GM18951 (cell line): ENCODE measurements at regions not wholly inside any gene's neighbourhood (a gene's known extent, or its start where the extent isn't known, plus 50 kb on each side); places are given as distances from the start of the nearest gene placed in this dataset.

Experiments used
- POLR2A ChIP-seq: IDR thresholded peaks from 4 replicates; pipeline ENCODE4 v1.6.1; 2011; ENCODE audit warnings: mild to moderate bottlenecking; ENCODE audit not compliant: insufficient read length, insufficient read depth; ENCODE audit errors: extremely low read depth
- in situ Hi-C: fragments of 300-500 bp; cut with MboI; formaldehyde crosslinking; loops from one replicate; pipeline ENCODE4 v1.12.0; 2022; ENCODE audit warnings: low sequenced_read_pairs, mixed read lengths, inconsistent platforms; ENCODE audit not compliant: unreplicated experiment

DNA sequence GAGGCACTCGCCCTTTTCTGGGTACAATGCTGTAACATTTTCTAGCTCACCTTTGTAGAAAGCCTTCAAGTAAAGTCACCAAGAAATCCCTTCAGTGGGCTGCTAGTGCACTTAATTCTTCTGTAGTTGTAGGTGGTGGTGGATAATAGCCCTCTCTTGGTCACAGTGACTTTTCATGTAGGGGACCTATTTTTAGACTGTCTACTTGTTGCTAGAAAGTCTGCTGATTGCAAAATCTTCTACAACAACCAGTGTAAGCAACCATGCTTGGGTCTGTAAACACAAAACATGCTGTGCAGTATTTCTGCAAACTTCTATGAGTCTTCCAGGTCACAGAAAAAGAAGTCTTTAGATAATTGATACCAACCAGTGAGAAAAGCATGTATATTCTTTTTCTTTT is 55.6 kb downstream of the PBDC1 start:
- TF ChIP-seq POLR2A: no peak
- in situ Hi-C loops: no loop called here

- no peak for TF ChIP-seq POLR2A
- in situ Hi-C loops: no loop called here
Measured at GRCh38 chrX:76248901-76249300, 76.0 kb downstream of the PBDC1 start.

GRCh38 chrX:76253432-76253831 is 80.6 kb downstream of the PBDC1 start:
- in situ Hi-C loops: no loop called here
- TF ChIP-seq POLR2A: no peak

DNA sequence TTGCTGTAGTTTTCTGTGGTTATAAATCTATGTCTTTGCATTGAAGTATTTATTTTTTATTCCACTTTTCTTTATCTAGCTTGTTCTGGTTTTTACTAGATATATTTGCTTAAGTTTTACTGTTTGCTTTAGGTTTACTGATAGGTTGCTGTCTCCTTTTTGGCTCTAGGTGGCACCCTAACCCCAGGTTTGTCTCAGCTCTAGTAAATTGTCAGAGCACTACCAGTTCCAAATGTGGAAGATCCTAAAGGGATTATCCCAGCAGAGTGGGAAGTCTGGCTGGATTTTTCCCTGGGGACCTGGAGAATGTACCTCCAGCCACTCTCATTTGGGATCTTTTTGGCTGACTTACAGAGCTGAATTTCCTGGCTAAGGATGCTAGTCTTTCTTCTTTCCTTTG is 106.1 kb downstream of the PBDC1 start:
- no peak for TF ChIP-seq POLR2A
- in situ Hi-C loops: loop anchor here (25.0 kb wide), 1 partner anchor 183 kb away; no protein-coding TSS in a partner anchor
